PC-9 (cell line): ENCODE measurements at regions not wholly inside any gene's neighbourhood (a gene's known extent, or its start where the extent isn't known, plus 50 kb on each side); places are given as distances from the start of the nearest gene placed in this dataset.

Experiments used
- BruUV-seq: library from RNA; stranded (reverse); fragments of 400-500 nt; replicated peaks from 2 replicates; lab custom pipeline; 2021; lab: Mats Ljungman, UMichigan
- CTCF ChIA-PET: fragments of 300-600 bp; sonication (Branson Sonifier 250); formaldehyde crosslinking; loops from one replicate; lab custom pipeline; 2022; ENCODE audit warnings: antibody characterized with exemption; lab: Charles Lee
- POLR2A ChIA-PET: fragments of 300-600 bp; sonication (Branson Sonifier 250); formaldehyde crosslinking; loops from one replicate; lab custom pipeline; 2022; ENCODE audit warnings: antibody characterized with exemption; ENCODE audit not compliant: unreplicated experiment; lab: Charles Lee
- DNase-seq, 2 experiments: peaks; one replicate each; pipeline versions ENCODE4 v3.0.0 to v3.0.0-alpha.2; 2015 to 2022; ENCODE audit warnings: mixed read lengths in 1 of 2
- H2AFZ ChIP-seq: fragments of 200-600 bp; sonication (generic); 2 replicates; pipeline ENCODE4 v1.8.1; 2017; ENCODE audit warnings: antibody characterized with exemption
- H3F3A ChIP-seq: fragments of 200-600 bp; sonication (generic); 2 replicates; pipeline ENCODE4 v1.8.1; 2017; ENCODE audit warnings: antibody characterized with exemption, mild to moderate bottlenecking, low read depth; ENCODE audit not compliant: insufficient read depth
- H3K27ac ChIP-seq: fragments of 200-600 bp; sonication (generic); 2 replicates; pipeline ENCODE4 v1.6.1; 2016; ENCODE audit warnings: mixed run types
- H3K27me3 ChIP-seq: fragments of 200-600 bp; sonication (generic); 2 replicates; pipeline ENCODE4 v1.6.1; 2016; ENCODE audit warnings: low read depth, mixed run types; ENCODE audit not compliant: insufficient read depth
- H3K36me3 ChIP-seq: fragments of 200-600 bp; sonication (generic); 2 replicates; pipeline ENCODE4 v1.6.1; 2016; ENCODE audit warnings: low read depth, mixed run types
- H3K4me1 ChIP-seq: fragments of 200-600 bp; sonication (generic); replicated peaks from 2 replicates; pipeline ENCODE4 v1.6.1; 2016; ENCODE audit warnings: mixed run types; ENCODE audit not compliant: insufficient read depth
- H3K4me2 ChIP-seq: fragments of 200-600 bp; sonication (generic); 2 replicates; pipeline ENCODE4 v1.6.1; 2017; ENCODE audit warnings: mixed run types
- H3K4me3 ChIP-seq: fragments of 200-600 bp; sonication (generic); 2 replicates; pipeline ENCODE4 v1.6.1; 2016; ENCODE audit warnings: mixed run types
- H3K79me2 ChIP-seq: fragments of 200-600 bp; sonication (generic); 2 replicates; pipeline ENCODE4 v1.6.1; 2017; ENCODE audit warnings: low read depth, mixed run types
- H3K9me2 ChIP-seq: fragments of 200-600 bp; sonication (generic); 2 replicates; pipeline ENCODE4 v1.8.1; 2017; ENCODE audit warnings: mild to moderate bottlenecking; ENCODE audit not compliant: insufficient read depth
- H3K9me3 ChIP-seq: fragments of 200-600 bp; sonication (generic); 2 replicates; pipeline ENCODE4 v1.8.1; 2016; ENCODE audit warnings: low read depth; ENCODE audit not compliant: insufficient read depth
- H4K20me1 ChIP-seq: fragments of 200-600 bp; sonication (generic); 2 replicates; pipeline ENCODE4 v1.8.1; 2017; ENCODE audit not compliant: insufficient read depth
- CTCF ChIP-seq: fragments of 200-600 bp; sonication (generic); conservative IDR thresholded peaks from 2 replicates; pipeline ENCODE4 v1.6.1; 2017; ENCODE audit warnings: mixed run types, antibody characterized with exemption, mild to moderate bottlenecking, moderate library complexity
- EZH2 ChIP-seq: fragments of 200-600 bp; sonication (generic); IDR thresholded peaks from 2 replicates; pipeline ENCODE4 v1.8.0; 2017; ENCODE audit warnings: antibody characterized with exemption, low read depth
- intact Hi-C: fragments of 100-400 bp; cut with micrococcal nuclease; formaldehyde crosslinking; loops from one replicate; pipeline ENCODE4 v1.10.0; 2022; ENCODE audit not compliant: unreplicated experiment

GRCh38 chr5:51188001-51188591, 195.2 kb upstream of the ISL1 start:
- H3K4me3 ChIP-seq: no peak overlapping the region
- POLR2A ChIA-PET: no interaction called here

DNA sequence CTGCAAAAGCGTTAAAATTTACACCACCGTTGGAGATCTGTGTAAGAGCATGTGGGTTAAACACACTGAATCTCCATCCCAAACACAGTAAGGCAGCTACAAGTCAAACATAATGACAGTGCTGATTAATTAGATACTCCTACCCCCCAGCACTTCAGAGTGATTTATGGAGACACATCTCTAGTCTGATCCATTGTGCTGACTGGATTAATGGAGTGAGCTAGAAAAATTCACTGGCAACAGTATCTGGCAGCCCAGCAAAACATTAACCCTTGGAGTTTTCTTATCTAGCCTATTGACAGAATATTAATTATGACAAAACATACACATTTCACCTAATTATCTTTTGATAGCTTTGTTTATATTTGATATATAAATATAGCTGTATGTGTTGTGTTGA, 188.6 kb upstream of the ISL1 start:
- Histone ChIP-seq H3K36me3 (no peaks in the 10 kb centered on the region), H4K20me1 (no peaks in the 10 kb centered on the region), H3K9me2 (no peaks in the 10 kb centered on the region), H3K27me3 (no peaks in the 10 kb centered on the region), H2AFZ (no peak overlapping the region), H3K79me2 (no peaks in the 10 kb centered on the region), H3K27ac (no peak overlapping the region), H3F3A (no peaks in the 10 kb centered on the region), H3K4me1 (no peaks in the 10 kb centered on the region), H3K9me3 (no peaks in the 10 kb centered on the region), H3K4me3 (no peak overlapping the region), H3K4me2 (no peak overlapping the region)
- BruUV-seq: no TSS peak
- TF ChIP-seq EZH2 (no peak), CTCF (no peak)
- ChIA-PET CTCF (no interaction called here), POLR2A (no interaction called here)
- intact Hi-C loops: no loop called here
- DNase-seq: no peak

More at GRCh38 chr5:51188001-51188591, 195.2 kb upstream of the ISL1 start:
- H3K4me1 ChIP-seq: no peaks in the 10 kb centered on the region
- intact Hi-C loops: no loop called here
- no TSS peak for BruUV-seq
- H2AFZ ChIP-seq: no peak overlapping the region
- CTCF ChIA-PET: no interaction called here
- no peaks in the 10 kb centered on the region for H3K36me3 ChIP-seq
- no peaks in the 10 kb centered on the region for H3K9me2 ChIP-seq
- H3K9me3 ChIP-seq: no peaks in the 10 kb centered on the region
- no peaks in the 10 kb centered on the region for H3F3A ChIP-seq
- TF ChIP-seq EZH2 (no peak), CTCF (no peak)
- H3K79me2 ChIP-seq: no peaks in the 10 kb centered on the region
- no peaks in the 10 kb centered on the region for H3K27me3 ChIP-seq
- no peaks in the 10 kb centered on the region for H4K20me1 ChIP-seq
- DNase-seq: no peak
- no peak overlapping the region for H3K4me2 ChIP-seq
- H3K27ac ChIP-seq: no peak overlapping the region

DNA sequence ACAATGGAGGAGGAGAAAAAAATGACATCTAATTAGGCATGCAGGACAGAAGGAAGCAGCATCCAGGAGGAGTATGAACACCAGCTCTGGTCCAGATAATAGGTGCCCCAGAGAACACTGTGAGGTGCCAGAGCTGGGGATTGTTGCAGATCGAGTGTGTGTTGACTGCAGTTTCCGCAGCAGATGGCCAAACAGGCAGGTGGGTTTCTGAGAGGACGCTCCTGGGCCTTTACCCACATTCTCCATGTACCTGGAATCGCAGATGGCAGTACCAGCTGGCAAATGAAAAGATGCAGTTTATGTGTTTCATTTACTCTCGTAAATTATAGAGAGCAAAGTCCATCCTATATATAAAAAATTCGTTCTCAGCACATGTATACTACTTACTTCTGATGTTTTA, 182.2 kb upstream of the ISL1 start:
- DNase-seq: no peak
- no peaks in the 10 kb centered on the region for H3K4me1 ChIP-seq
- no peaks in the 10 kb centered on the region for H3K36me3 ChIP-seq
- H3K79me2 ChIP-seq: no peaks in the 10 kb centered on the region
- no peak overlapping the region for H2AFZ ChIP-seq
- no peaks in the 10 kb centered on the region for H3K9me3 ChIP-seq
- no peaks in the 10 kb centered on the region; the same call in 1 of the 2 replicates for H3K9me2 ChIP-seq
- ChIA-PET POLR2A (no interaction called here), CTCF (no interaction called here)
- H3K4me3 ChIP-seq: no peak overlapping the region
- no peak overlapping the region for H3K27ac ChIP-seq
- no TSS peak for BruUV-seq
- H3K4me2 ChIP-seq: no peak overlapping the region
- no peaks in the 10 kb centered on the region for H3F3A ChIP-seq
- no peak for TF ChIP-seq EZH2
- TF ChIP-seq CTCF: no peak
- intact Hi-C loops: no loop called here
- H3K27me3 ChIP-seq: no peaks in the 10 kb centered on the region
- H4K20me1 ChIP-seq: no peaks in the 10 kb centered on the region
